Central memory CD4-positive, alpha-beta T cell (primary cell): ENCODE measurements at regions not wholly inside any gene's neighbourhood (a gene's known extent, or its start where the extent isn't known, plus 50 kb on each side); places are given as distances from the start of the nearest gene placed in this dataset.
"Not testable (repeated sequence)": the region's sequence is repeated elsewhere in the genome, so short reads cannot be mapped to it uniquely, and the experiment has no call there.

Experiments used
- DNase-seq: peaks from one replicate; pipeline ENCODE4 v3.0.0; 2022

- DNase-seq = no peak
These were observed 424.5 kb upstream of the CRIM1 start for GRCh38 chr2:35931115-35931514.

GRCh38 chr2:35929551-35929950 lies 426.0 kb upstream of the CRIM1 start:
- no peak for DNase-seq

GRCh38 chr2:35920061-35920460 lies 435.5 kb upstream of the CRIM1 start:
- no peak for DNase-seq

GRCh38 chr2:35915261-35915660 lies 440.3 kb upstream of the CRIM1 start:
- DNase-seq = no peak

- no peak for DNase-seq
These were observed 463.6 kb upstream of the CRIM1 start for GRCh38 chr2:35891936-35892335.

GRCh38 chr2:35891528-35891927 lies 464.1 kb upstream of the CRIM1 start:
- no peak for DNase-seq

GRCh38 chr2:35887146-35887545 lies 468.4 kb upstream of the CRIM1 start:
- no peak for DNase-seq

- no peak for DNase-seq
These were observed 481.7 kb upstream of the CRIM1 start for GRCh38 chr2:35873921-35874320.

- DNase-seq = no peak
These were observed 483.9 kb upstream of the CRIM1 start for GRCh38 chr2:35871672-35872071.

- no peak for DNase-seq
These were observed 484.9 kb upstream of the CRIM1 start for GRCh38 chr2:35870713-35871112.

GRCh38 chr2:35864141-35864540 lies 491.4 kb upstream of the CRIM1 start:
- DNase-seq = no peak

- DNase-seq = no peak
These were observed 497.4 kb upstream of the CRIM1 start for GRCh38 chr2:35858216-35858615.

- DNase-seq = no peak
These were observed 498.1 kb upstream of the CRIM1 start for GRCh38 chr2:35857498-35857897.

GRCh38 chr2:35831385-35831784 lies 524.2 kb upstream of the CRIM1 start:
- no peak for DNase-seq

GRCh38 chr2:35830833-35831232 lies 524.7 kb upstream of the CRIM1 start:
- no peak for DNase-seq

GRCh38 chr2:35827086-35827485 lies 528.5 kb upstream of the CRIM1 start:
- no peak for DNase-seq

- DNase-seq = no peak
These were observed 532.9 kb upstream of the CRIM1 start for GRCh38 chr2:35822716-35823115.

GRCh38 chr2:35821675-35822074 lies 533.9 kb upstream of the CRIM1 start:
- no peak for DNase-seq

GRCh38 chr2:35820391-35820790 lies 535.2 kb upstream of the CRIM1 start:
- no peak for DNase-seq

GRCh38 chr2:35819033-35819432 lies 536.5 kb upstream of the CRIM1 start:
- no peak for DNase-seq

- not testable (repeated sequence) for DNase-seq
These were observed 537.2 kb upstream of the CRIM1 start for GRCh38 chr2:35818359-35818758.

- not testable (repeated sequence) for DNase-seq
These were observed 541.0 kb upstream of the CRIM1 start for GRCh38 chr2:35814597-35814996.

GRCh38 chr2:35803126-35803525 lies 552.5 kb upstream of the CRIM1 start:
- no peak for DNase-seq

- no peak for DNase-seq
These were observed 560.7 kb upstream of the CRIM1 start for GRCh38 chr2:35794796-35795450.

GRCh38 chr2:35790292-35790691 lies 565.3 kb upstream of the CRIM1 start:
- no peak for DNase-seq
